IPS-18c (cell line): ENCODE measurements at regions not wholly inside any gene's neighbourhood (a gene's known extent, or its start where the extent isn't known, plus 50 kb on each side); places are given as distances from the start of the nearest gene placed in this dataset.
"Not testable (repeated sequence)": the region's sequence is repeated elsewhere in the genome, so short reads cannot be mapped to it uniquely, and the experiment has no call there.

Experiments
- H3K4me3 ChIP-seq: 2 replicates; pipeline ENCODE4 v1.7.0; 2013; ENCODE audit warnings: low read depth, mild to moderate bottlenecking, low read length, moderate library complexity; ENCODE audit not compliant: insufficient read depth
- H3K9me3 ChIP-seq: one replicate; pipeline ENCODE4 v1.6.1; 2013; ENCODE audit warnings: mild to moderate bottlenecking, low read length, moderate library complexity; ENCODE audit not compliant: control insufficient read depth, insufficient read depth

DNA sequence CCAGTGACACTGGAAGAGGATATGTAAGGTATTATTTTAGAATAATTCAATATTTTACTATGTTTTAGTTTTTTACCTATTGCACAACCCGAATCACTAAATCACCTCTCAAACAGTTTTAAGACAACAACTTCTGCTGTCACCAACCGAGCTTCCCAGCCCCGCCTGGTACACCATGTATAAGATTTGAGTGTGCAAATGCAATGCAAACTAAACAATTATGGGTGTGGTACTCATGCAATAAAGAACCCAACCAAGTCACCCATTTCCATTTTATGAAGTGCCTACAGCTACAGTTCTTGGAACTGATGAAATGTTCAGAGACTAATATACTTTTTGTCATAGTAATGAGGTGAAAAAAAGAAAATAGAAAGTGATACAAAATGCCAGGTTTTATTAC is 256.2 kb downstream of the TAFA4 start:
- H3K9me3 ChIP-seq: no peaks in the 10 kb centered on the region
- H3K4me3 ChIP-seq: no peak overlapping the region

DNA sequence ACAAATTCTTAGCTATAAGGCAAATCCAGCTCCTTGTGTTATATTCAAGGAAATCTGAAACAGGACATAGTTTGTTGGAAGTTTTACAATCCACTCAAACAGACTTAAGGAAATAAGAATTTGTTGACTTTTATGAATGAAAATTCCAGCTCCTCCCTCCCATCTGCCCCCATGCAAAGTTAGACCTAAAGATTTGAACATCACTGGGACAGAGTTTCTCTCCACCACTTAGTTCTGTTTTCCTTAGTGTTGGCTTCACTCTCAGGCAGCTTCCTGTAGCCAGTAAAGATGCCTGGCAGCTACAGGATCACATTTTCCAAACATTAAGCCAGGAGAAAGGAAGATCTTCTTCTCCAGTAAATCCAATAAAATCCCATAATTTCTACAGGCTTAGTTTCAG is 265.0 kb downstream of the TAFA4 start:
- H3K4me3 ChIP-seq: no peak overlapping the region
- H3K9me3 ChIP-seq: no peaks in the 10 kb centered on the region

DNA sequence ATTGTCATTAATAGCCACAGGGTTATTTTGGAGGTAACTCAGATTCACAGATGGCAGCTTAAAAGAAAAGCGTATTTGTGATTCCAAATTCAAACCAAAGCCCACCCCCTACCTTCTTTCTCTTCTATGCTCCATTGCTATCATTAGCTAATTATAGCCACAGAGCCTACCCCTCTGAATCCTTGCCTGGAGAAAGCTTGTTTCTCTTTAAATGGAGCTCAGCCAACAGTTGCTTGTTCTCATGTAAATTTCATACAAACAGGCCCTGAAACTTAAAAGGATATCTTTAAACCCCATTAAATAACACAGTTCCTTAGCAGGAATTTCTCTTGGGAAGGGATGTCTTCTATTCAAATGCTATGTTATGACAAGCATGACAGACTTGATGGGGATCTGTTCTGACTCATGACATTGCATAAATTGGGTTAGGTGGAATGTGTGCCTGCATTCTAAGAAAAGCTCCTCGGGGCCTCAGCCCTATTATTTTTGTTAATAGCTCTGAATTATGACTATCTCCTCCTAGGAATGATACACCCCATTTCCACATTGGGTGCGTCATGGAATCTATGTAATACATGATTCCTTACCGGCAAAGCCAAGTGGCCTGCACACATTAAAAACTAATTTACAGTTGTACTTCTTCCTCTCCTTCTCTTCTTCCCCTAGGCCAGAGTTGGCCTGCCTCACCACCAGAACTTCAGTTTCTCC is 265.8 kb downstream of the TAFA4 start:
- no peaks in the 10 kb centered on the region for H3K9me3 ChIP-seq
- no peak overlapping the region for H3K4me3 ChIP-seq

DNA sequence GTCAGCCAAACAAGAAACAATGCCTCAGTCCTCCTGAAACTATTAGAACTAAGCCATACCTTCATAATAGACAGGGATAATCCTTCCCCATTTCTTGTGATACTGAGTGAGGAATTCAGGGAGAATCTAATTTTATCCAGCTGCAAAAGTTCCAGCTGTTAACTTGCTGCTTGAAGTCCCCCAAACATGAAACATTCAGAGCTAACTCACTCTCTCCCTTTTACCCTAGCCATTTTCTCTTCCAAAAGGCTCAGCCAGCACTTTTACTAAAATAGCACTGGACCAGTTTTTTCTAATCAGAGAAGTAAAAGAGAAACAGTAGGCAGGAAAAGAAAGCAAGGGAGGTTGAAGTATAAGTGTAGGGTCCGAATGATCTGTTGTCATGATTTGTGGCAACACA is 268.1 kb downstream of the TAFA4 start:
- Histone ChIP-seq H3K4me3 (no peak overlapping the region), H3K9me3 (no peaks in the 10 kb centered on the region)

DNA sequence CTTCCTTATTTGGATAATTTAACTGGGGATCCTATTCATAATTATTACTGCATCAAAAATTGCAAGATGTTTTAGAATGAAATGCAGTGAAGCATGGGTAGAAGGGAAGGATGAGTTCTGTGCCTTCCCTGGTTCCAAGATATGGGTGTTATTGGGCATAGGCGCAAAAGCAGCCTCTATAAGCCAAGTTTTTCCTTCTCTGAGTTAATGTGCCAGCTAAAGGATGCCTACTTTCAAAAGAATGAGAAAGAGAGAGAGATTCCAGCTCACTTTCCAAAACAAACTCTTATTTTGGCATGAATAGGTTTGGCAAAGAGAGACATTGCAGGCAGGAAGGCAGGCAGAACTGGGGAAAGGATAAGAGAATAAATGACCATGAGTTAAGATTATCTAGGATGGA is 270.2 kb downstream of the TAFA4 start:
- Histone ChIP-seq H3K9me3 (no peaks in the 10 kb centered on the region), H3K4me3 (no peak overlapping the region)

DNA sequence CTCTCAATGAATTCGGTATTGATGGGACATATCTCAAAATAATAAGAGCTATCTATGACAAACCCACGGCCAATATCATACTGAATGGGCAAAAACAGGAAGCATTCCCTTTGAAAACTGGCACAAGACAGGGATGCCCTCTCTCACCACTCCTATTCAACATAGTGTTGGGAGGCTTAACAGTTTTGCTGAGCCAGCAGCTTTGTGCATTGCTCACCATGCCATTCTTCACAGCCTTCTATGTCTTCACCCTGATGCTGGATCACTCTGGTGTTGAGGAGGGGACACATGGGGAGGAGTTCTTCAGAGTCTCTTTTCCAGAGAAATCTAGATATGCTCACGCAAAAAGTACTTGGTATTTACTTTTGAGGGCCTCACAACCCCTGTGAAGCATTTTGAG is 281.7 kb downstream of the TAFA4 start:
- H3K9me3 ChIP-seq, H3K4me3 ChIP-seq: not testable (repeated sequence)

DNA sequence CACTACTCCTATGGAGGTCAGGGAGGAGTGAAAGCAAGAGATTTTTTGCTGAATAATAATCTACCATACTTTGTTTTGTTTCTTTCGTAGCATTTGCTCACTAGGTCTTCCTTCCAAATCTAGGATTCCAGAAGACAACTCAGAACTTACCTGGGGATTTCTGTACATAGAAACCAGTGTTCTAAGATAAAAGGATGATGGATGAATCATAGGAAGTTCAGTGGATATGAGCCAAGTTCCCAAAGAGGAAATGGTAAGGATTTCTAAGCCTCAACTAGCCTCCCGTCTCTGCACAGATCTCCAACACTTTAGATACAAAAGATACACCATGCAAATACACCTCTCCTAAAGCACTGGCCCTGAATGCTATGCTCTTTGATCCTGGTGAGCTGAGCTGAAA is 283.9 kb downstream of the TAFA4 start:
- Histone ChIP-seq H3K4me3 (no peak overlapping the region), H3K9me3 (no peaks in the 10 kb centered on the region)

DNA sequence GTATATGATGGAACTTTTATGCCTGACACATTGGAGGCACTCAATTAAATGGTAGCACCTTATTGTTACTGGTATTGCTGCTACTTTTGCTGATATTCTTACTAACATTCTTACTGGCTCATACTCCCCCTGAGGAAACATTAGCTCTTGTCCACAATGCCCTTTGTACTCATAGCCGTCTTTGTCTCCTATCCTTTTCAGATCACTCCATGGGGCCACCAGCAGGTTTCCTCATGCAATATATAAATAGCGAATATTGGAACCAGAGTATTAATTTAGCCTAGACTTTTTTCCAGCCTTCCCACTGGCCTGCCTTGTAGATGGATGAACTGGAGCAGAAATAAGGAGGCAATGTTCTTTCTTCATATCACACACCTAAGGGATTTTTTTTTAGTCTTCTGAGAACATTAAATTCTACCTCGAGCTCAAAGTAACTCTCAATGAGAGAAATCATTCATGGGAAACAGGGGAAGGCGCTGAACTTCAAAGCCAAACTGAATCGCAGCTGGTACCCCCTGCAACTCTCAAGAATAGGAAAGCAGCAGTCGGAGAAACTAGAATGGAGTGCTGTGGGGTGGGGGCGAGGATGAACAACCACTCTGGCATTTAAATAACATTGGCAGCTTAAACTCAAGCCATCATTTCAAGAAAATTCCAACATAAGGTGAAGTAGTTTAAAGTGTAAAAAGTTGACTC is 300.3 kb downstream of the TAFA4 start:
- Histone ChIP-seq H3K4me3 (no peak overlapping the region), H3K9me3 (peaks cover 4% of the 10 kb centered on the region)

DNA sequence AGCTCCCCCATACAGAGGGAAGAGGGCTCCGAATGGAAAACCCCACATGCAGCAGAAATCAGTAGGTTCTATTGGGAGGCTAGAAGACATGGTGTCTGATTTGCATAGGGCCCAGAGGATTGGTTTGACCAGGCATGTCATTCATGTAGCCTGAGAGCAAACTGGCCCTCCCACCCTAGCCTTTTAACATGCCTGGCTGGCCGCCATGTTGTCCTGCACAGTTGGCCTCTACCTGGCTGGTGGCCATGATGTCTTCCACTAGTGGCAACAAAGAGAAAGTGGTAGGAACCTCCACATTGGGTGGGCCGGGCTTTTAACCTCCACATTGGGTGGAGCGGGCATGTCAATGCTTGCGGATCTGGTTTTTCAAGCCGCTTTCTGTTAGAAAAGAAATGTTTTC is 312.1 kb downstream of the TAFA4 start:
- no peak overlapping the region for H3K4me3 ChIP-seq

DNA sequence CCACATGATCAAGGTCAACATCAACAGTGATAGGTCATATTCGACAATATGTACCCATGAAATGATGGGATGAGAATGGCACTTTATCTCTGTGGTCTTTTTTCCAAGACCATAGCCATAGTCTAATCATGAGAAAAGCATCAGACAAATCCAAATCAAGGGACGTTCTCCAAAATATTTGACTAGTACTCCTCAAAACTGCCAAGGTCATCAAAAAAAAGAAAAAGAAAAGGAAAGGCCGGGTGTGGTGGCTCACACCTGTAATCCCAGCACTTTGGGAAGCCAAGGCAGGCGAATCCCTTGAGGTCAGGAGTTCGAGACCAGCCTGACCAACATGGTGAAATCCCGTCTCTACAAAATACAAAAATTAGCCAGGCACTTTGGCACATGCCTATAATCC is 318.3 kb downstream of the TAFA4 start:
- H3K4me3 ChIP-seq: no peak overlapping the region
- H3K9me3 ChIP-seq: peaks cover 4% of the 10 kb centered on the region

More for the DNA sequence above, 312.1 kb downstream of the TAFA4 start:
- no peaks in the 10 kb centered on the region for H3K9me3 ChIP-seq

DNA sequence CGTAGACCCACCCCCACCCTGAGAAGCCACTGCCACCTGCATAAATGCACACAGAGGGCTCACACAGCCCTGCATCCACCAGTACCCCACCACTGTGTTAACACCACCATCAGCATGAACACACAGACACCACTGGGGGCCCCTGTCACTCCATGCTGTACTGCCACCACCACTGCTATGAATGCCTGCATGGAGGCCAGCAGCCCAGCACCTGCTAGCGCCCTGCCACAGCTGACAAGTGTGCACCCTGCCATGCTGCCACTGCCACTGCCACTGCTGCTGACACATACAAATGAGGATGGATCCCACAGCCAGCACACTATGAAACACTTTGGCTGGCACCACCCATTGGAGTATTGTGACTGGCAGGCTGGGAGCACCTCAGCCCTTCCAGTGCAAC is 361.0 kb downstream of the TAFA4 start:
- H3K4me3 ChIP-seq: no peak overlapping the region
- no peaks in the 10 kb centered on the region for H3K9me3 ChIP-seq

DNA sequence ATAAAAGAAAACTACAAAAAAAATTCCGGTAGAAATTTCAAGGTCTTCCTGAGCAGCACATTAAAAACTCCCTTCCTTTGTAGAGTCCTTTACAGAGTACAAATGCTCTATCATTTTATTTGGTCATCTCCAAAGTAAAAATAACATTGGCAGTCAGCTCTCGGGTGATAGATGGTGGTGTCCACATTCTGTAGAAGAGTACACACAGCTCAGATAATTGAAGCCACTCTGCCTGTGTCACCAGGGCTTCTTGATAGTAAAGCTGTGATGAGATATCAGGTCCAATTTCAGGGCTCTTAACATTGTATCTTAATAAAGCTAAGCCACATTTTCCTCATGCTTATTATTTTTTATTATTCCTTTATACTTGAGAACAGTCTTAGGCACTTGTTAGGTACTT is 371.6 kb downstream of the TAFA4 start:
- Histone ChIP-seq H3K4me3 (no peak overlapping the region), H3K9me3 (no peaks in the 10 kb centered on the region)

DNA sequence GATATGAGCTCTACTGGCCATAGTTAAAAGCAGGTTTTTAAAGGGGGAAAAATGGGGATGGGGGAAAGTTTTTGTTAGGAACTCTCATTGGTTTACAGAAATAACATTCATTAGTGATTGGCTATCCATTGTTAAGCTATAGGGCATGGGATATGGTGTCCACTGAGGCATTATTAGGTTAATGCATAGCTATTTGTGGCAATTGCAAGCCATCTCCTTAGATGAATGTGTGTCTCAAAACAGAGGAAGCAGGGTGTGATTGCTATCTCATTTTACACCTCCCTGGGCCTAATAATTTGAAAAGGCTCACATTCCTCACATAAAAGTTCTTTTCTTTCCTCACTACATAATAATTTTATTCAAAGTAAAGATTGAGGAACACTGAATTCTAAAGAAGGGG is 396.6 kb downstream of the TAFA4 start:
- Histone ChIP-seq H3K4me3 (no peak overlapping the region), H3K9me3 (no peaks in the 10 kb centered on the region)

DNA sequence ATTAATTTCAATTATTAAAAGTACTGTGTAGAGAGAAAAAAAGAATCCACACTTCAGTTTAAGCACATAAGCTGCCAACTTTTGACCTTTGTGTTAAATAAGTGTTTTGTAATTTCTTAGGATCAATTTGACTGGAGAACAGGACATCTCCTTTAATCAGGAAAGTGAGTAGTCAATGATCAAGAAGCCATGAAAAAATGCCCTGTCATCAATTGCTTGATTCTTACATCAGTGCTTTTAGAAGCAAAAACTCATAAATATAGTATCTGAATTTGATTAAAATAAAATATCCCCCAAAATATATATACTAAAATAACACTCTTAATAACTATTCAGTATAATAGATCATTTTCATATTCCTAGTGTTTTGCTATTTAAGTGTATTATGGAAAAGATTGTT is 409.0 kb downstream of the TAFA4 start:
- H3K9me3 ChIP-seq: no peaks in the 10 kb centered on the region
- no peak overlapping the region for H3K4me3 ChIP-seq

DNA sequence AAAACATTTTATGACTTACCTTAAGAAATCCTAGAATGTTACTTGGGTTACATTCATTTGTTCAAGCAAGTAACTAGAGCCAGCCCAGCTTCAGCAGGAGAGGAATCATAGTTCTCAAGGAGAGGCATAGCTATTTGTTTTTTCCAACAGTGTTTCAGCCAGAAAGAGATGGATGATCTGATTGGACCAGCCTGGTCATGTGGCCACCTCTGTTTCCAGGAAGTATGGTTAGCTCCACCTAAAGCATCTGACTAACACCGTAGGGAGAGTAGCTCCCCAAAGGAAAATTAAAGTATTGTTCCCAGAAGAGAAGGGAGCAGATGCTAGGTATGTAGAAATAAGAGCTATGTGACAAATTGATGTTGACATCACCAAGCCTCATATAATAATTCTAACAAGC is 417.1 kb downstream of the TAFA4 start:
- H3K4me3 ChIP-seq: no peak overlapping the region
- no peaks in the 10 kb centered on the region for H3K9me3 ChIP-seq

DNA sequence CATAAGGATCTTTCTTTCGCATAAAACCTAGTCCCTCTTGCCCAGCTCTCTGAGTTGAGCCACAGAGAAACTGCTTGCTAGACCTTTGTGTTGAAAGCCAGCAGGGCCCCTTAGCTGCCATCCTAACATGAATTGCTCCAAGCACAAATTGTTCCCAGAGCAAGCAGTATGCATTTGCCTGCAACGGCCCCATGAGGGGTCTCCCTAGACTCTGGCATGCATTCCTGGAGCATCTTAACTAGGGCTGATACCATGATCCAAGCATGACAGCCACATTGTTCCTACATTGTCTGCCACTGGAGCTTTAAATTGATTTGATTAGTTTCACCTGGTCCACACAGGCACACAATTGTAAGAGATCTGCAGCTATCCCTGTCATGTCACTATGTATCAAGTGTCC is 428.1 kb downstream of the TAFA4 start:
- no peaks in the 10 kb centered on the region for H3K9me3 ChIP-seq
- no peak overlapping the region for H3K4me3 ChIP-seq

DNA sequence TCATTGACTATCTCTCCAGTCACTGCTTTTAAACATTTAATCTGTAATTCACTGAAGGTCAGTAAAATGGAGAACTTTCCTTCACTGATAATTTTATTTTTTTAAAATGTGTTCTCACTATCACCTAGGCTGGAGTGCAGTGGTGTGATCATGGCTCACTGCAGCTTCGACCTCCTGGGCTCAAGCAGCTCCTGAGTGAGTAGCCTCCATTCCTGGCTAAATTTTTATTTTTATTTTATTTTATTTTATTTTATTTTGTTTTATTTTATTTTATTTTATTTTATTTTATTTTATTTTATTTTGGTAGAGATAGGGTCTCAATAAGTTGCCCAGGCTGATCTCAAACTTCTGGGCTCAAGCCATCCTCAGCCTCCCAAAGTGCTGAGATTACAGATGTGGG is 446.5 kb downstream of the TAFA4 start:
- not testable (repeated sequence) for H3K9me3 ChIP-seq

DNA sequence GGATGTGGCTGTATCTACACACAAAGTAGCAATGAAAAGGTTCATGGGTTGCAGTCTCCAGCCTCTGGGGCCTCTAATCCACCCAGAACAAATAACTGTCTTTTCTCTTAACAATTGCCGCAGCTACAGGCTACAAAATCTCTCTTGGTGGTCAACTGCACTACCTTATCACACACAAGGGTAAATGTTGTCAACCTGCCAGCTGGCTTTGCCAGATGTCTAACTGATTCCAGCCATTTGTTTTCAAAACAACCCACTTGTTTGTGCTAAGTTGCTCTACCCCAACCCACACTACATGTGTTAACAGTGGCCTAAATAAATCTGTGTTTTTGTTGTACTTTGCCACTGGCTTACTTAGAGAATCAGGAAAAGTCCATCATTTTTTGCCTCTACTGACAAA is 447.3 kb downstream of the TAFA4 start:
- no peaks in the 10 kb centered on the region for H3K9me3 ChIP-seq
- no peak overlapping the region for H3K4me3 ChIP-seq

More for the DNA sequence above, 446.5 kb downstream of the TAFA4 start:
- not testable (repeated sequence) for H3K4me3 ChIP-seq

DNA sequence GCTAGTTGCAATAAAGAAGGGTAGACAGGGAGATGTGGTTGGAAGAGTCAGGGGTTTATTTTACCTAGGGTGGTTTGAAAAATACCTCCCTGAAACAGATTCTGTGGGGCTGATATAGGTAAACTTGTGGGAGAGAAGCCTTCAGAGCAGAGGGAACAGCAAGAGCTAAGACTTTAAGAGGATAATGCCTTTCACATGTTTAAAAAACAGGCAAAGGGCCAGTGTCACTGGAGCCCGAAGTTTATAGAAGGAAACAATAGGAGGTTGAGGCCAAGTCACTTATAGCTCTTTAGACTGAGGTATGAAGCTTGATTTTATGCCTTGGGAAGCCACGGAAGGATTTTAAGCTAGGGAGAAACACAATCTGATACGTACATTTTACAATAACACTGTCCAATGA is 448.7 kb downstream of the TAFA4 start:
- Histone ChIP-seq H3K9me3 (no peaks in the 10 kb centered on the region), H3K4me3 (no peak overlapping the region)
